ENCODE measurements at regions not wholly inside any gene's neighbourhood (a gene's known extent, or its start where the extent isn't known, plus 50 kb on each side); places are given as distances from the start of the nearest gene placed in this dataset.

GRCh38 chrX:8289523-8289922, 118.5 kb upstream of the VCX2 start:
- Histone ChIP-seq H3K9me2 (replicated peaks; ENCODE audit: low read depth, low read length) (no peaks in the 10 kb centered on the region), H4K20me1 (ENCODE audit: insufficient read depth, low read length, poor library complexity, severe bottlenecking) (no peaks in the 10 kb centered on the region)

GRCh38 chrX:8297766-8298165, 126.7 kb upstream of the VCX2 start:
- no peaks in the 10 kb centered on the region for H3K9me2 ChIP-seq (replicated peaks; ENCODE audit: low read depth, low read length)
- H3K4me2 ChIP-seq (ENCODE audit: low read depth, low read length, poor library complexity, severe bottlenecking), result no peak overlapping the region
- TF ChIP-seq EZH2phosphoT487 (IDR thresholded peaks at IDR 0.05; ENCODE audit: borderline replicate concordance) (no peak), CTCF (conservative IDR thresholded peaks at IDR 0.05; ENCODE audit: low read length) (no peak)
- H3K4me3 ChIP-seq (ENCODE audit: low read length, poor library complexity, severe bottlenecking), result no peak overlapping the region
- H3K36me3 ChIP-seq (ENCODE audit: insufficient read depth, low read length), result no peaks in the 10 kb centered on the region
- H3K9me3 ChIP-seq (ENCODE audit: insufficient read depth, low read depth, low read length), result no peaks in the 10 kb centered on the region
- no peaks in the 10 kb centered on the region for H3K27me3 ChIP-seq (ENCODE audit: insufficient read depth, low read length, poor library complexity, severe bottlenecking)
- no peak overlapping the region for H2AFZ ChIP-seq (ENCODE audit: low read length)
- H3K4me1 ChIP-seq (ENCODE audit: insufficient read depth, low read length, poor library complexity, severe bottlenecking), result no peaks in the 10 kb centered on the region
- H3K9ac ChIP-seq (ENCODE audit: low read depth, low read length, poor library complexity, severe bottlenecking), result no peak overlapping the region
- H4K20me1 ChIP-seq (ENCODE audit: insufficient read depth, low read length, poor library complexity, severe bottlenecking), result no peaks in the 10 kb centered on the region
- no peaks in the 10 kb centered on the region for H3F3A ChIP-seq (ENCODE audit: low read depth)
- H3K79me2 ChIP-seq (ENCODE audit: insufficient read depth, low read length), result no peaks in the 10 kb centered on the region

More at GRCh38 chrX:8289523-8289922, 118.5 kb upstream of the VCX2 start:
- TF ChIP-seq CTCF (conservative IDR thresholded peaks at IDR 0.05; ENCODE audit: low read length) (no peak), EZH2phosphoT487 (IDR thresholded peaks at IDR 0.05; ENCODE audit: borderline replicate concordance) (no peak)
- Histone ChIP-seq H3K79me2 (ENCODE audit: insufficient read depth, low read length) (no peaks in the 10 kb centered on the region), H2AFZ (ENCODE audit: low read length) (no peak overlapping the region), H3K36me3 (ENCODE audit: insufficient read depth, low read length) (no peaks in the 10 kb centered on the region), H3K9me3 (ENCODE audit: insufficient read depth, low read depth, low read length) (no peaks in the 10 kb centered on the region), H3F3A (ENCODE audit: low read depth) (no peaks in the 10 kb centered on the region), H3K4me3 (ENCODE audit: low read length, poor library complexity, severe bottlenecking) (no peak overlapping the region), H3K4me1 (ENCODE audit: insufficient read depth, low read length, poor library complexity, severe bottlenecking) (no peaks in the 10 kb centered on the region), H3K9ac (ENCODE audit: low read depth, low read length, poor library complexity, severe bottlenecking) (no peak overlapping the region), H3K27me3 (ENCODE audit: insufficient read depth, low read length, poor library complexity, severe bottlenecking) (no peaks in the 10 kb centered on the region), H3K4me2 (ENCODE audit: low read depth, low read length, poor library complexity, severe bottlenecking) (no peak overlapping the region)

- no peak overlapping the region for H2AFZ ChIP-seq (ENCODE audit: low read length)
- TF ChIP-seq CTCF (conservative IDR thresholded peaks at IDR 0.05; ENCODE audit: low read length), result no peak
- TF ChIP-seq EZH2phosphoT487 (IDR thresholded peaks at IDR 0.05; ENCODE audit: borderline replicate concordance), result no peak
- H3K36me3 ChIP-seq (ENCODE audit: insufficient read depth, low read length), result no peaks in the 10 kb centered on the region
- no peaks in the 10 kb centered on the region for H3K9me3 ChIP-seq (ENCODE audit: insufficient read depth, low read depth, low read length)
- H3K4me3 ChIP-seq (ENCODE audit: low read length, poor library complexity, severe bottlenecking), result no peak overlapping the region
- H3K4me1 ChIP-seq (ENCODE audit: insufficient read depth, low read length, poor library complexity, severe bottlenecking), result no peaks in the 10 kb centered on the region
- H3K27me3 ChIP-seq (ENCODE audit: insufficient read depth, low read length, poor library complexity, severe bottlenecking), result no peaks in the 10 kb centered on the region
- no peaks in the 10 kb centered on the region for H4K20me1 ChIP-seq (ENCODE audit: insufficient read depth, low read length, poor library complexity, severe bottlenecking)
- no peaks in the 10 kb centered on the region for H3K9me2 ChIP-seq (replicated peaks; ENCODE audit: low read depth, low read length)
- H3K4me2 ChIP-seq (ENCODE audit: low read depth, low read length, poor library complexity, severe bottlenecking), result no peak overlapping the region
- H3K9ac ChIP-seq (ENCODE audit: low read depth, low read length, poor library complexity, severe bottlenecking), result no peak overlapping the region
- no peaks in the 10 kb centered on the region for H3F3A ChIP-seq (ENCODE audit: low read depth)
- H3K79me2 ChIP-seq (ENCODE audit: insufficient read depth, low read length), result no peaks in the 10 kb centered on the region
Observed at GRCh38 chrX:8304668-8305067, 133.6 kb upstream of the VCX2 start.

Measured in Loucy (cell line).